ENCODE measurements at regions not wholly inside any gene's neighbourhood (a gene's known extent, or its start where the extent isn't known, plus 50 kb on each side); places are given as distances from the start of the nearest gene placed in this dataset.
A peak's percentile ranks its signal among the peaks of the same experiment; 100 is the strongest.

DNA sequence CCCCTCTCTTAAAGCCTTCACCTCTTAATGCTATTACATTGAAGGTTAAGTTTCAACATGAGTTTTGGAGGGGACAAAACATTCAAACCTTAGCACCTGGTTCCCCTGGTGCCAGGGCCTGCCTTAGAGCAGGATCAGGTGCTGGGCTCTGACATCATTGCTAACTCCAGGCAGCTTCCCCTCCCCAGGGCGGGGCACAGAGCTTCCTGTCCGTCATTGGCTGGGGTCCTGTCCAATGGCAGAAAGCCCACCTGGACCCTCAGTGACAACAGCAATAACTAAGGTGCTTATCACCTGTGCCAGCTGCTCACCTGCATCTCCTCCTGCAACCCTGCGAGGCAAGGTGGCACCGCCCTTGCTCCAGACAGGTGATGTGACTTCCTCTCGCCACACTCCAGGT, 177.4 kb downstream of the NSG2 start:
- H3K36me3 ChIP-seq (ENCODE audit: control insufficient read depth in 2 of 4, insufficient read depth in 4 of 4, low read length in 3 of 4): no peaks in the 10 kb centered on the region
- H2BK20ac ChIP-seq (ENCODE audit: low read length): no peak overlapping the region
- ChIA-PET POLR2A (ENCODE audit: partially characterized antibody) (no interaction called here), CTCF (ENCODE audit: partially characterized antibody) (no interaction called here)
- no peak overlapping the region for H2BK5ac ChIP-seq (ENCODE audit: low read depth, low read length)
- no peaks in the 10 kb centered on the region for H3K23me2 ChIP-seq (ENCODE audit: low read depth, low read length)
- H3K4me2 ChIP-seq (ENCODE audit: insufficient read depth in 1 of 2, low read depth in 2 of 2, low read length in 2 of 2): no peak overlapping the region
- no peak overlapping the region for H2AFZ ChIP-seq (ENCODE audit: low read length)
- H2BK120ac ChIP-seq (replicated peaks; ENCODE audit: low read depth, low read length): no peak overlapping the region
- no peak overlapping the region for H3K4ac ChIP-seq (replicated peaks; ENCODE audit: insufficient read length, low read depth, low read length)
- DNase-seq (ENCODE audit: low read depth in 1 of 2, low spot score in 2 of 2) (no peak), FAIRE-seq (peak; percentile 7)
- TF ChIP-seq EZH2 (IDR thresholded peaks at IDR 0.05; ENCODE audit: low read depth, low read length, severe bottlenecking): no peak
- H3K79me1 ChIP-seq (ENCODE audit: low read depth, low read length): no peaks in the 10 kb centered on the region
- no peak overlapping the region for H3K27ac ChIP-seq (ENCODE audit: low read depth, low read length)
- no peak overlapping the region for H3K14ac ChIP-seq (ENCODE audit: insufficient read length)
- no peak overlapping the region for H3K4me3 ChIP-seq (ENCODE audit: extremely low read depth in 1 of 4, insufficient read depth in 2 of 4, low read depth in 3 of 4, low read length in 4 of 4)
- no peak overlapping the region for H4K8ac ChIP-seq (ENCODE audit: extremely low read depth, insufficient read depth, low read length)
- no peak overlapping the region for H2BK15ac ChIP-seq (ENCODE audit: low read length)
- H3K18ac ChIP-seq (ENCODE audit: extremely low read depth, low read length): no peak overlapping the region
- H4K20me1 ChIP-seq (replicated peaks in 1 of 2; ENCODE audit: control insufficient read depth in 1 of 2, insufficient read depth in 2 of 2, low read length in 2 of 2): no peaks in the 10 kb centered on the region
- no peak overlapping the region for H4K91ac ChIP-seq (replicated peaks; ENCODE audit: insufficient read length, low read length)
- WGBS, 2 experiments (ENCODE audit: extremely low coverage in 1 of 2, insufficient coverage in 1 of 2, insufficient read length in 1 of 2, insufficient replicate concordance in 2 of 2, low coverage in 1 of 2, low lambda C conversion rate in 2 of 2, missing lambda C conversion rate in 1 of 2): 93% methylated on average over 5 of the region's 5 CpGs; no CpG with 5 or more reads in 1 of the 2 experiments
- no peak overlapping the region for H4K5ac ChIP-seq (ENCODE audit: insufficient read length, low read depth, low read length)
- H3K27me3 ChIP-seq (replicated peaks in 1 of 4; ENCODE audit: control insufficient read depth in 3 of 4, extremely low read depth in 1 of 4, insufficient read depth in 3 of 4, low read length in 3 of 4): no peaks in the 10 kb centered on the region; a peak in 1 of 7 replicates
- H2AK5ac ChIP-seq (ENCODE audit: low read depth, low read length): no peak overlapping the region
- no peak overlapping the region for H3K23ac ChIP-seq (ENCODE audit: insufficient read length)
- H3K56ac ChIP-seq (replicated peaks; ENCODE audit: insufficient read length, low read depth, low read length): no peak overlapping the region
- H3K9ac ChIP-seq (replicated peaks in 1 of 4; ENCODE audit: extremely low read depth in 1 of 4, low read depth in 3 of 4, low read length in 3 of 4): no peak overlapping the region
- no peak overlapping the region for H2BK12ac ChIP-seq (ENCODE audit: low read depth, low read length)
- H3K4me1 ChIP-seq (replicated peaks in 1 of 4; ENCODE audit: control insufficient read depth in 3 of 4, insufficient read depth in 4 of 4, low read length in 3 of 4): peaks cover 0 to 2% (median 0%) of the 10 kb centered on the region in 4 experiments; a peak in 1 of 7 replicates
- H3K79me2 ChIP-seq (ENCODE audit: control insufficient read depth in 1 of 2, insufficient read depth in 2 of 2, low read length in 2 of 2): no peaks in the 10 kb centered on the region
- no peaks in the 10 kb centered on the region for H3K9me3 ChIP-seq (ENCODE audit: insufficient read depth in 2 of 2, low read depth in 1 of 2, low read length in 1 of 2)
